22Rv1 (cell line): ENCODE measurements at regions not wholly inside any gene's neighbourhood (a gene's known extent, or its start where the extent isn't known, plus 50 kb on each side); places are given as distances from the start of the nearest gene placed in this dataset.

Source experiments
- H3K27ac ChIP-seq: fragments of 450-650 bp; 2 replicates; pipeline ENCODE4 v1.5.1; 2017
- ZFX ChIP-seq: fragments of 450-650 bp; IDR thresholded peaks from 2 replicates; pipeline ENCODE4 v1.6.1; 2017; ENCODE audit warnings: antibody characterized with exemption, borderline replicate concordance
- TF ChIP-seq, protein P1 (sequence below): fragments of 450-650 bp; IDR thresholded peaks from 2 replicates; pipeline ENCODE4 v1.5.1; 2017; ENCODE audit warnings: mild to moderate bottlenecking

DNA sequence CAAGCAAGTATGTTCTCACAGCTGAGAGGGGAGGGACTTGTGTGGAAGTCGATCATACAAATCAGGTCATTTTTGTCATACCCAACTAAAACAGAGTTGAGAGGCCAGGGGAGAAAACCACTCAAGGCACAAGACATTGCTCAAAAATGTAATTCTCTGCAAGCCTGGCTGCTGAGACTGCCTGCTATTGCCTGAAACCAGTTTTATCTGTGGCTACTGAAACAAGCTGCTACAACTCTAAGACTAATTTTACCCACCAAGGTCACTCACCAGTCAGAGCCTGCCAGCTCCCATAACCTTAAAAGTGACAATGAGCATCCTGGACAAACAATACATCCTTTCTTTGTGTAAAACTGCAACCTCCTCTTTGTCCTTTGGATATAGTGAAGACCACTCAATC is 54.1 kb upstream of the CST7 start:
- no peak for TF ChIP-seq ZFX
- H3K27ac ChIP-seq: no peak overlapping the region

DNA sequence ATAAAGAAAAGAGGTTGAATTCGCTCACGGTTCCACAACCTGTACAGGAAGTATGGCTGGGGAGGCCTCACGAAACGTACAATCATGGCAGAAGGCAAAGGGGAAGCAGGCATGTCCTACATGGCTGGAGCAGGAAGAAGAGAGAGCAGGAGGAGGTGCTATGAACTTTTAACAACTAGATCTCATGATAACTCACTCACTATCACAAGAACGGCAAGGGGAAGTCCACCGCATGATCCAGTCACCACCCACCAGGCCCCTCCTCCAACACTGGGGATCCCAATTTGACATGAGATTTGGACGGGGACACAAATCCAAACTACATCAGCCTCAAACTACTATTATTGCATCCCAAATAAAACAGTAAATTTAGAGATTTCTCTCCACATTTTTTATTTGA is 53.6 kb upstream of the CST7 start:
- TF ChIP-seq, protein P1, sequence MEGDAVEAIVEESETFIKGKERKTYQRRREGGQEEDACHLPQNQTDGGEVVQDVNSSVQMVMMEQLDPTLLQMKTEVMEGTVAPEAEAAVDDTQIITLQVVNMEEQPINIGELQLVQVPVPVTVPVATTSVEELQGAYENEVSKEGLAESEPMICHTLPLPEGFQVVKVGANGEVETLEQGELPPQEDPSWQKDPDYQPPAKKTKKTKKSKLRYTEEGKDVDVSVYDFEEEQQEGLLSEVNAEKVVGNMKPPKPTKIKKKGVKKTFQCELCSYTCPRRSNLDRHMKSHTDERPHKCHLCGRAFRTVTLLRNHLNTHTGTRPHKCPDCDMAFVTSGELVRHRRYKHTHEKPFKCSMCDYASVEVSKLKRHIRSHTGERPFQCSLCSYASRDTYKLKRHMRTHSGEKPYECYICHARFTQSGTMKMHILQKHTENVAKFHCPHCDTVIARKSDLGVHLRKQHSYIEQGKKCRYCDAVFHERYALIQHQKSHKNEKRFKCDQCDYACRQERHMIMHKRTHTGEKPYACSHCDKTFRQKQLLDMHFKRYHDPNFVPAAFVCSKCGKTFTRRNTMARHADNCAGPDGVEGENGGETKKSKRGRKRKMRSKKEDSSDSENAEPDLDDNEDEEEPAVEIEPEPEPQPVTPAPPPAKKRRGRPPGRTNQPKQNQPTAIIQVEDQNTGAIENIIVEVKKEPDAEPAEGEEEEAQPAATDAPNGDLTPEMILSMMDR: no peak
- TF ChIP-seq ZFX: no peak

DNA sequence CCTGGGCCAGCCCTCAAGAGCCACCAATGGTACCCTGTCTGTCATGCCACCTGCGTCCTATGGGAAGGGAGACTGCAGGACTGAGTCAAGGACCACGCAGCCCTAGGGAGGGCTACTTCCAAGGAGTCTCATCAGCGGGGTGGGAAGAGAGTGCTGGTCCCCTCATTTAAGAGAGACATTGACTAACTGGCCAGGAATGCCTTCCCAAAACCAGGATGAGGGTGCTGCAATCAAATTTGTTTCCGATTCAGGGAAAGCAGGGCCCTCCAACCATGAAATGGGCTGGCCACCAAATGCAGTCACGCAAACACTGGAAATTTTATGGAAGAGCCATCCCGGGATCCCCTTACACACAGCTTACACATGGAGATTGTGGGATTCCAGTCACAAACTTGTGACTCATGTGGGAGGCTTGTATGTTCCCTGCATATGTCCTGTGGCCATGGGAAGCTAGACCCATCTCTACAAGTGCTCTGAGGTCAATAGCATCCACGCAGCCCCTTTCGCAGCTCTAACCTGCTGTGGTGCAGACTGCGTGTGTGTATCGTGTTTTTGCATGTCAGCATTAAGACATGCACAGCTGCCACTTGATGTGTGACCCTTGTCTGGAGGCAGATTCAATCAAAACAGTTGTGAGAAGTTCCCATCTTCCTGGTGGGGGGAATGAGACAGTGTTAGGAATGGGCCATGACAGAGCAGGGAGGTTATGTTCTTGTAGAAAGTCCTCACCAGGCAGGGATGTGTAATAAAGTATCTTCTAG is 53.0 kb upstream of the CST7 start:
- TF ChIP-seq, protein P1: no peak
- TF ChIP-seq ZFX: no peak
- H3K27ac ChIP-seq: no peak overlapping the region

More for the DNA sequence above, 53.6 kb upstream of the CST7 start:
- no peak overlapping the region for H3K27ac ChIP-seq

DNA sequence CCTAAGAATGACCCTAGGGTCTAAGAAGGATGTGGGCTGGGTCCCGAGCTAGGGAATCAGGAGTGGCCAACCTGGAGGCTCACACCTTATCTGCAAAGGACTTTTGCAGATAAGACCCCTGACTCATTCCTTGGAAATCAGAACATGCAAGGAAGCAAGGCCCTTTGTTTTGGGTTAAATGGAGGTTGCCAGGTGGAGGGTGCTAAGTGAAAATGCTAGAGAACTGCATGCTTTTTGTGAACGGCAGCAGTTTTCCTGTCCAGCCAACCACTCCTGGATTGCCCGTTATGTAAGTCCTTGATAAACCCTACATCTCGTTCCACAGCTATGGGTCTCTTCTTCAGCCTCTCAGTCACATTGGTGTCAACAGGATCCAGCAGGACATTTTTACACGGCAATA is 52.1 kb upstream of the CST7 start:
- no peak for TF ChIP-seq ZFX
- TF ChIP-seq, protein P1: no peak
- H3K27ac ChIP-seq: no peak overlapping the region

DNA sequence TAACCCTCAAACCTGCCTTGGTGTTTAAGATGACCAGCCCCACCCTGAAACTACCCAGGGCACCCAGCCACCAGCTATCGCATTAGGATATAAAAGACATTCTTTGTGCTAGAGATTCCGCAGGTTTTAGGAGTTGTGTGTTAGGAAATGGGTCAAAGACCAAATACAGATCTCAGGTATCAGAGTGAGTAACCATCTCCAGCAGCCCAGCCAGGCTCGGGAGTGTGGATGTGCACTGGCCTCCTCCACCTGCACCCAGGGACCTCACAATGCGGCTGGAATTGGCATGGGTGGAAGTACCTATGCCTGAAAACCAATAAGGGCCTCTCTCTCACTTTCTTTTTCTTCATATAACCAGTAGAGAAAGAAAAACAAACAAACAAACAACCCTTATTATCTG is 51.1 kb upstream of the CST7 start:
- H3K27ac ChIP-seq: no peak overlapping the region
- TF ChIP-seq ZFX: no peak
- TF ChIP-seq, protein P1: no peak

DNA sequence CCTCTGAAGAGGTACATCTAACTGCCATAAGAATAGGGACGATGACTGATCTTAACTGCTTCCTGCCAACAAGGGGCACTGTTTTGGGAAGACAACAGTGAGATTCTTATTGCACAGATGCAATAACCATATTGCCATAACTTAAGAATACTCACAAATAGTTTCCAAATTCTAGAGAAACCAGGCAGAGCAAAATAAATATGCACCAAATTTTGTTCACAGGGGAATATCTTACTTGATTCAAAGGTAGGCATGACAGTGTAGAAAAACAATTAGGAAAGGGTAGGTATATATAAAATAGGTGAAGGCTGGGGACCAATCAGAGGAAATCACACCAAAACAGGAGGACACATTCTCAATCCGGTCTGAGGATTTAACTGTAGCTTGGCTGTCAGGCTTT is 49.9 kb upstream of the CST7 start:
- TF ChIP-seq ZFX: no peak
- TF ChIP-seq, protein P1: no peak
- no peak overlapping the region for H3K27ac ChIP-seq
